Upper lobe of left lung (tissue), 6 donors: ENCODE measurements at regions not wholly inside any gene's neighbourhood (a gene's known extent, or its start where the extent isn't known, plus 50 kb on each side); places are given as distances from the start of the nearest gene placed in this dataset.

Source experiments
- ATAC-seq, 2 donors: fragments of 200-7000 bp; cut with Tn5 transposase; one replicate each; pipeline ENCODE4 v1.9.1; 2022; ENCODE audit warnings: mild to moderate bottlenecking in 2 of 2, moderate library complexity in 2 of 2; ENCODE audit not compliant: low FRiP score in 2 of 2
- DNase-seq, 2 donors: peaks; one replicate each; pipeline ENCODE4 v3.0.0-alpha.2; 2019 to 2020
- H3K27ac ChIP-seq, 4 donors: fragments of 200-600 bp; sonication (generic); one replicate each; pipeline ENCODE4 v1.5.1; 2016 to 2019
- H3K27me3 ChIP-seq, 4 donors: fragments of 200-600 bp; sonication (generic); one replicate each; pipeline ENCODE4 v1.5.1; 2017 to 2019
- H3K36me3 ChIP-seq, 4 donors: fragments of 200-600 bp; sonication (generic); one replicate each; pipeline ENCODE4 v1.5.1; 2016 to 2019
- H3K4me1 ChIP-seq, 4 donors: fragments of 200-600 bp; sonication (generic); one replicate each; pipeline ENCODE4 v1.5.1; 2018 to 2019
- H3K4me3 ChIP-seq, 4 donors: fragments of 200-600 bp; sonication (generic); one replicate each; pipeline ENCODE4 v1.5.1; 2017 to 2019; ENCODE audit warnings: mild to moderate bottlenecking in 2 of 4, moderate library complexity in 1 of 4
- H3K9me3 ChIP-seq, 4 donors: fragments of 200-600 bp; sonication (generic); one replicate each; pipeline ENCODE4 v1.5.1; 2018 to 2019
- EP300 ChIP-seq, 4 donors: sonication (generic); formaldehyde crosslinking; IDR thresholded peaks; one replicate each; pipeline ENCODE4 v1.5.1; 2017; ENCODE audit warnings: antibody characterized with exemption in 4 of 4, control low read depth in 2 of 4
- POLR2A ChIP-seq, 4 donors: fragments of 450-650 bp; IDR thresholded peaks; one replicate each; pipeline ENCODE4 v1.5.1; 2016 to 2017; ENCODE audit warnings: antibody characterized with exemption in 4 of 4, mild to moderate bottlenecking in 2 of 4
- POLR2AphosphoS5 ChIP-seq, 2 donors: sonication (generic); formaldehyde crosslinking; IDR thresholded peaks; one replicate each; pipeline ENCODE4 v1.5.1; 2017; ENCODE audit warnings: antibody characterized with exemption in 2 of 2
- WGBS, 2 donors: methylation state at CpG; one replicate each; pipeline ENCODE4 v1.1.5; 2017 to 2018; 5-methylcytosine and 5-hydroxymethylcytosine counted together
- TF ChIP-seq, protein P1 (sequence below), 6 experiments: fragments of 450-650 bp in 4 of 6; fragments of 200-600 bp in 2 of 6; sonication (generic) in 2 of 6; IDR thresholded peaks; one replicate each; pipeline ENCODE4 v1.5.1; 2016 to 2019; ENCODE audit warnings: antibody characterized with exemption in 6 of 6
- donor health status: DM: no; HTN: no; CAD: no; lungs with moderate emphysema.
- donor health status: DM: no; HTN: yes; CAD: no; lungs with severe emphysema.

DNA sequence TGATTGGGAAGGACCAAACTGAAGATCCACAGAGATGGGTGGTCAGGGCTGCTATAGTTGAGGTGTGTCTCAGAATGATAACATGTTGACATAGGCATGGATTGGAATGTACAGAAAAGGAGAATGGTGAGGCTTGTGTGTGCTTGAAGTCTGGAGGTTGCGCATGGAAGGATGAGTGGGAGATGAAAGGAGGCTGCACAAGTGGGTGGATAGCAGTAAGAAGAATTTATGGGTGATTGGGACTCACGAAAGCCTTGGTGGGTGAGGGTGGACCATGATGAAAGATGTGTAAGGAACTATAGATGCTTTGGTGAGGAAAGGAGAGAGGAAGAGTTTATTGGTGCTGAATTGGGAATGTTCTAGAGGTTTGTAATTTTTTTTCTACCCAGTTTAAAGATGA is 1287.7 kb downstream of the UQCRFS1 start:
- Histone ChIP-seq H3K27ac (no peak overlapping the region), H3K9me3 (no peaks in the 10 kb centered on the region), H3K4me1 (no peaks in the 10 kb centered on the region), H3K27me3 (no peaks in the 10 kb centered on the region), H3K4me3 (no peak overlapping the region), H3K36me3 (no peaks in the 10 kb centered on the region)
- DNase-seq, result no peak
- 78 to 82% methylated on average over 2 of the region's 2 CpGs for WGBS, 2 donors
- no peak for TF ChIP-seq EP300 (IDR thresholded peaks at IDR 0.05)
- TF ChIP-seq, protein P1, sequence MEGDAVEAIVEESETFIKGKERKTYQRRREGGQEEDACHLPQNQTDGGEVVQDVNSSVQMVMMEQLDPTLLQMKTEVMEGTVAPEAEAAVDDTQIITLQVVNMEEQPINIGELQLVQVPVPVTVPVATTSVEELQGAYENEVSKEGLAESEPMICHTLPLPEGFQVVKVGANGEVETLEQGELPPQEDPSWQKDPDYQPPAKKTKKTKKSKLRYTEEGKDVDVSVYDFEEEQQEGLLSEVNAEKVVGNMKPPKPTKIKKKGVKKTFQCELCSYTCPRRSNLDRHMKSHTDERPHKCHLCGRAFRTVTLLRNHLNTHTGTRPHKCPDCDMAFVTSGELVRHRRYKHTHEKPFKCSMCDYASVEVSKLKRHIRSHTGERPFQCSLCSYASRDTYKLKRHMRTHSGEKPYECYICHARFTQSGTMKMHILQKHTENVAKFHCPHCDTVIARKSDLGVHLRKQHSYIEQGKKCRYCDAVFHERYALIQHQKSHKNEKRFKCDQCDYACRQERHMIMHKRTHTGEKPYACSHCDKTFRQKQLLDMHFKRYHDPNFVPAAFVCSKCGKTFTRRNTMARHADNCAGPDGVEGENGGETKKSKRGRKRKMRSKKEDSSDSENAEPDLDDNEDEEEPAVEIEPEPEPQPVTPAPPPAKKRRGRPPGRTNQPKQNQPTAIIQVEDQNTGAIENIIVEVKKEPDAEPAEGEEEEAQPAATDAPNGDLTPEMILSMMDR (IDR thresholded peaks at IDR 0.05), result no peak
- no peak for TF ChIP-seq POLR2AphosphoS5 (IDR thresholded peaks at IDR 0.05)
- no peak for TF ChIP-seq POLR2A (IDR thresholded peaks at IDR 0.05)
- ATAC-seq, result no peak

DNA sequence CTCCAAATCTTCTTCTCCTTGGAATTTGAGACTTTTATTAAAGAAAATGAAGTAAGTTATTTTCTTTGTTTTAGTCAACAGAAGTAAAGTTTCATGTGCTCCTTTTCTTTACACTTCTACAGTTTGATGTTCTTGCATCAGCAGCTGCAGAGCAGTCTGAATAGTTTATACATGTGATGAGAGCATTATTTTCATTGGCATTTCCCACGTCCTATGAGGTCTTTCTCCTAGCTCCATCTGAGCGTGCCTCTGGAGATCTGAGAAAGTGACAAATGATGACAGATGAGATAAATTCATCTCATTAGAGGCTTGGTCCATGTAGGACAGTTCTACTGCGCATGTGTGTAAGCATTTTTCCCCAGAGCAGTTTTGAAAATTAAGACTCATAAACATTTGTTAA is 1290.0 kb downstream of the UQCRFS1 start:
- Histone ChIP-seq H3K27me3 (no peaks in the 10 kb centered on the region), H3K27ac (no peak overlapping the region), H3K4me1 (no peaks in the 10 kb centered on the region), H3K9me3 (no peaks in the 10 kb centered on the region), H3K36me3 (no peaks in the 10 kb centered on the region), H3K4me3 (no peak overlapping the region)
- no peak for ATAC-seq
- no peak for TF ChIP-seq POLR2A (IDR thresholded peaks at IDR 0.05)
- TF ChIP-seq, protein P1 (IDR thresholded peaks at IDR 0.05), result no peak
- DNase-seq, result no peak
- WGBS, 2 donors, result 61 to 65% methylated on average over 3 of the region's 3 CpGs

DNA sequence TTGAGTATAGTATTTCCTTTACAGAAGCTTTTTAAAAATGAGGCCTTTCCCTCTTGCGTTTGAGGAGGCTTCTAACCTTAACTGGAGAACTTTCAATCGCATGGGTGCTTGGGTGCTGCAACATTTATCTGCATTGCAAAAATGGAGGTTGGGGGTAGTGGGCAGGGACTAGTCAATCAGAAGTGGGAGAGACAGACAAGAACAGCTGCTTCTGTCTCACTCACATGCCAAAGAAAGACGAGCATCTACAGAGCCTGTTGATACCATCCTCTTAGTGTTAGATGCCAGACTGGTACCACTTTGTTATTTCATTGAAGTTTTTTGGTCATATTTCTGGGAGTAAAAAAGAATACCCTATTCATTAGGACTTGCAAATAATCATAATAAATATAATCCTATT is 1292.2 kb downstream of the UQCRFS1 start:
- H3K36me3 ChIP-seq, result no peaks in the 10 kb centered on the region
- no peaks in the 10 kb centered on the region for H3K4me1 ChIP-seq
- H3K9me3 ChIP-seq, result no peaks in the 10 kb centered on the region
- DNase-seq, result no peak
- H3K4me3 ChIP-seq, result no peak overlapping the region
- no peak for ATAC-seq
- TF ChIP-seq POLR2A (IDR thresholded peaks at IDR 0.05), result no peak
- TF ChIP-seq, protein P1 (IDR thresholded peaks at IDR 0.05), result no peak
- no peak overlapping the region for H3K27ac ChIP-seq
- 62 to 66% methylated on average over 3 of the region's 3 CpGs for WGBS, 2 donors
- no peaks in the 10 kb centered on the region for H3K27me3 ChIP-seq

DNA sequence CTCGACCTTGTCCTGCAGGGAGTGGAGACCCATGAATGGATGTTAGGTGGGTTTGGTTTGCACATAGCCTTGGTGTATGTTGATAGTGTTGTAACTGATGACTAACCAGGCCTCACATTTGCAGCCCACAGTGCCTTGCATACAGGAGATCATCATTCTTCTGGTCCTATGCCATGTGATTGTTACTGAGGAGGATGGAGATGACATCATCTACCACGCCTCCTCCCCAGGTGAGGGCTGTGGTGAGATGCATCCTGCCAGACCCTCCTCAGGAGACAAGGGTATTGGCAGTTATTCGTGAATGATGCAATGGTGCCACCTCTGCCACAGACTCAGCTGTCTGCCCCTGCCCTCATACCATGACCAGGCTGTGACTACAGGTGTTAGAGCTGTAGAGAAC is 1294.1 kb downstream of the UQCRFS1 start:
- no peaks in the 10 kb centered on the region for H3K27me3 ChIP-seq
- no peaks in the 10 kb centered on the region for H3K4me1 ChIP-seq
- no peak overlapping the region for H3K4me3 ChIP-seq
- H3K9me3 ChIP-seq, result no peaks in the 10 kb centered on the region
- H3K36me3 ChIP-seq, result no peaks in the 10 kb centered on the region
- no peak overlapping the region for H3K27ac ChIP-seq
- TF ChIP-seq POLR2A (IDR thresholded peaks at IDR 0.05) (no peak), EP300 (IDR thresholded peaks at IDR 0.05) (no peak), POLR2AphosphoS5 (IDR thresholded peaks at IDR 0.05) (no peak)
- TF ChIP-seq, protein P1 (IDR thresholded peaks at IDR 0.05), result no peak
- DNase-seq (no peak), ATAC-seq (peak in 1 of 2 donors; percentile 49)
- WGBS, 2 donors, result 61 to 95% methylated on average over 2 to 3 of the region's 3 CpGs

DNA sequence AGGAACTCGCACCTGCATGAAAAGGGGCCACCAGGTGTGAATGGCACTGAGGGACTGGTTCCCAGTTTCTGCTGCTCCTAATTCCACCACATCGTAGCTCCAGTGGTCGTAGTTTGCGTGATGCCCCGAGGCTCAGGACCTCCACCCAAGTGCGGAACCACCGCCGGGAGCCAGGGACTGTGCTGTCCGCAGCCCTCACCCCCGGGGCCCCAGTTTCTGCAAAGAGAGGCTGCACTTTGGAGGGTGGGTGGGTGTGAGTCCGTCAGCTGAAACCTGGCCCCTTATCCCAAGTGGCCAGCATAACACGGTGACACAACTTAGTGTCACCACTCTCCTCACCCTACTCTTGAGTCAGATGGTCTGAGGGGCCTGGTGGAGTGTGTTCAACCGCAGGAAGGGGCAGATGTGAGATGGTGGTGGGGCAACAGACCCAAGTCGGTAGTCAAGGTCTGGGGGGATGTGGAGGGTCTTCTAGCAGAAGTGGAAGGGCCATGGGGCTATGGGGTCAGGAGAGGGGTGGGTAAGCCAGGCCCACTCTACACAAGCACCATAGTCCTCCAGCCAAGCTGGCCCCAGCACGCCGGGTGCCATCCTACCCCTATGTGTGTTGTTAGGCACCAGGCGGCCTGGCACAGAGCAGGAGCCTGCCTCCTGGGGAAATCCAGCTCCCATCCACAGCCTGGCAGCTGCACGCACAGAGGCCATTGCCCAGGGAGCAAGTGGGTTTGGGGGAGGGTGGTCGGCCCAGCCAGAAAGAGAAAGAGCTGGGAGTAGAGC is 1301.6 kb downstream of the UQCRFS1 start:
- Histone ChIP-seq H3K36me3 (no peaks in the 10 kb centered on the region), H3K27me3 (no peaks in the 10 kb centered on the region), H3K4me3 (no peak overlapping the region), H3K27ac (no peak overlapping the region), H3K4me1 (no peaks in the 10 kb centered on the region), H3K9me3 (peaks cover 0 to 14% (median 0%) of the 10 kb centered on the region in 4 donors)
- WGBS, 2 donors, result 87 to 88% methylated on average over 8 to 19 of the region's 19 CpGs
- TF ChIP-seq POLR2AphosphoS5 (IDR thresholded peaks at IDR 0.05), result no peak
- TF ChIP-seq, protein P1 (IDR thresholded peaks at IDR 0.05), result no peak
- TF ChIP-seq EP300 (IDR thresholded peaks at IDR 0.05), result no peak
- TF ChIP-seq POLR2A (IDR thresholded peaks at IDR 0.05), result no peak
- ATAC-seq, result peak in 1 of 2 donors; percentile 73
- peak in 1 of 2 donors; percentile 52 for DNase-seq
